NCI-H2227 (cell line): ENCODE measurements at regions not wholly inside any gene's neighbourhood (a gene's known extent, or its start where the extent isn't known, plus 50 kb on each side); places are given as distances from the start of the nearest gene placed in this dataset.
"Not testable (repeated sequence)": the region's sequence is repeated elsewhere in the genome, so short reads cannot be mapped to it uniquely, and the experiment has no call there.

Experiments
- DNase-seq: peaks from one replicate; lab custom pipeline; 2025; ENCODE audit not compliant: unreplicated experiment; lab: John Stamatoyannopoulos, UW

- no peak for DNase-seq
These were observed 59.2 kb downstream of the IL12A start for GRCh38 chr3:160047876-160048275.

- DNase-seq = no peak
These were observed 60.4 kb downstream of the IL12A start for GRCh38 chr3:160049038-160049437.

GRCh38 chr3:160049565-160049964, 60.9 kb downstream of the IL12A start:
- DNase-seq = no peak

GRCh38 chr3:160049988-160050387, 61.4 kb downstream of the IL12A start:
- no peak for DNase-seq

- DNase-seq = no peak
These were observed 63.9 kb downstream of the IL12A start for GRCh38 chr3:160052385-160053047.

- DNase-seq = no peak
These were observed 64.4 kb downstream of the IL12A start for GRCh38 chr3:160053048-160053391.

- not testable (repeated sequence) for DNase-seq
These were observed 66.2 kb downstream of the IL12A start for GRCh38 chr3:160054862-160055261.

- DNase-seq = no peak
These were observed 67.0 kb downstream of the IL12A start for GRCh38 chr3:160055659-160056058.

GRCh38 chr3:160057331-160057730, 68.7 kb downstream of the IL12A start:
- no peak for DNase-seq

GRCh38 chr3:160060409-160061027, 71.9 kb downstream of the IL12A start:
- DNase-seq = no peak

- no peak for DNase-seq
These were observed 72.9 kb downstream of the IL12A start for GRCh38 chr3:160061525-160061924.

GRCh38 chr3:160065282-160065681, 76.6 kb downstream of the IL12A start:
- DNase-seq = no peak

GRCh38 chr3:160065786-160066185, 77.2 kb downstream of the IL12A start:
- no peak for DNase-seq

- no peak for DNase-seq
These were observed 81.4 kb downstream of the IL12A start for GRCh38 chr3:160069986-160070385.

- no peak for DNase-seq
These were observed 87.9 kb downstream of the IL12A start for GRCh38 chr3:160076519-160076918.

GRCh38 chr3:160078533-160078932, 89.9 kb downstream of the IL12A start:
- DNase-seq = no peak

GRCh38 chr3:160081958-160082533, 93.4 kb downstream of the IL12A start:
- no peak for DNase-seq

GRCh38 chr3:160084998-160085397, 96.4 kb downstream of the IL12A start:
- no peak for DNase-seq

- DNase-seq = no peak
These were observed 100.0 kb downstream of the IL12A start for GRCh38 chr3:160088492-160089137.

- no peak for DNase-seq
These were observed 102.0 kb downstream of the IL12A start for GRCh38 chr3:160090653-160091052.

- DNase-seq = no peak
These were observed 102.8 kb downstream of the IL12A start for GRCh38 chr3:160091441-160091840.

GRCh38 chr3:160092760-160093159, 104.1 kb downstream of the IL12A start:
- DNase-seq = no peak
